HG03025 (cell line): ENCODE measurements at regions not wholly inside any gene's neighbourhood (a gene's known extent, or its start where the extent isn't known, plus 50 kb on each side); places are given as distances from the start of the nearest gene placed in this dataset.

Experiments
- ATAC-seq: cut with Tn5 transposase; IDR thresholded peaks from one replicate; pipeline ENCODE4 v1.9.1; 2021; ENCODE audit warnings: mild to moderate bottlenecking, moderate library complexity; ENCODE audit not compliant: unreplicated experiment, low FRiP score

DNA sequence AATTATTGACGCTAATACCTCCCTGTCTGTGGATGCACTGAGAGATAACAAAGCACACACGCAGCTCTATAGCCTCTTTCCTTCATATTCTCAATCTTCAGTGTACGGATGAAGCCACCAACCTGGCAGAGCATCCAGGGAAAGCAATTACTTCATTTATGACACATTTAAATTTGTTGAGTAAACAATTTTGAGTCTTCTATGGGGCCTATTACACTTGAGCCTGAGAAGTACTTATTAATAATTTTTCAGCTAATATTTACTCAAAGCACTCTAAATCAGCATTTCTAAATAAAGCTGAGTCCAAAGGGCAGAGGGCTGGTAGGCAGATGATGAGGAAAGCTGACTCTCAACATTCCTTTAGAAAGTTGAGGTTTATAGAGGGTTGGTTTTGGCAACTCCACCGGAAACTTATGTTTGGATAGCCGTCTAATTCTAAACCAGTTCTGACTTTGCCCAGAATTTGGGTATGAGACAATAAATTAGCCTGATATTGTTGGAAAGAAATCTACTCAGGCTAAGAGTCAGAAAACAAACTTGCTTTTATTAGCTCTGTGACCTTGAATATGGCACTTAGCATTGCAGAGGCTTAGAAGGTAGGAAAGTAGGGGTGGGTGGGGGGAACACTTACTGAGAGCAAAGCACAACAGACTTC is 643.5 kb downstream of the CDH11 start:
- ATAC-seq, result no peak

DNA sequence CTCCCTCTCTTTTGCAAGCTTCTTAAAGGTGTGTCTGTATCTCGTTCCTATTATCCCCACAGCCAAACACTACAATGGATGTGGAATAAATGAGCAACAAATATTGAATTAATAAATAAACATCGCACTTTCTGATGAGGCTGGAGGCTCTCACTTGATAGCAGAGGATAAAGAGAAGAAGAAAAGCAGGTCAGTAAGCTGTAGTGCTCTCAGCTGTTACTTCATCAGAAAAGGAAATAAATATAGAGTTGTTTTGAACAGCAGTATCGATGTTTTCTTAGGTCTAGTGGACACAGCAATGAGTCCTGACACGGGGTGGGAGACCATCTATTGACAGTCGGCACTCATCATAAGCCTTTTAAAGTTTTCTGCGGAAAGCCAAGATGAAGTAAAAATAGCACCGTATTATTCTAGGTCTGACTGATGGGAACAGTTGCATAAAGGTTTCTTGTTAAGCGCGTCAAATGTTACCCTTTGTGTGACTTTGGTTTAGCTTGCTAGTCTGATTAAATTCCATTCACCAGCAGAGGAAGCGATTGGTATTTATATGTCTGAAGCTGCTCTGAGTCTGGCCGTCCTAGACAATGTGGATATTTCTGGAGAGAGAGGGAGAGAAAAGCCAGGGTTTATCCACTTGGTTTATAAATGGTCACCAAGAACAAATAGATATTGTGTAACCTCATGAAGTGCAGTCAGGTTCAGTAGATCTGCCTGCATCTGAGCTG is 646.1 kb downstream of the CDH11 start:
- no peak for ATAC-seq

DNA sequence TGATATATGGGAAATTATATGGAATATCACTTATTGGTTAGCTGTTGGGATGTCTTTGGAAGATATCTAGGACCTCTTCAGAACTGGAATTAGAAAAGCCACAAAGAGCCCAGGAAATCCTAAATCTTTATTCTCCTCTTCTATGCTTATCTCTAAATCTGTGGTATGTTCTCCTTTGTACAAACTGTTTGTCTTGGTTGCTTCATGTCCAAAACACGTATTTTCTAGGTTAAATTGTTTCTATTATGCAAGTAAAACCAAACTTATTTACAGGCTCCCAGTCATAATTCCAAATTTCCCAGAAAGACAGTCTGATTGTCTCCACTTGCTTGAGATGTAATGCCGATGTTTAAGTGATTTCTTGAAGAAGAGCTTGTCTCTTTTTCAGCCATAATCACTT is 650.9 kb downstream of the CDH11 start:
- no peak for ATAC-seq

DNA sequence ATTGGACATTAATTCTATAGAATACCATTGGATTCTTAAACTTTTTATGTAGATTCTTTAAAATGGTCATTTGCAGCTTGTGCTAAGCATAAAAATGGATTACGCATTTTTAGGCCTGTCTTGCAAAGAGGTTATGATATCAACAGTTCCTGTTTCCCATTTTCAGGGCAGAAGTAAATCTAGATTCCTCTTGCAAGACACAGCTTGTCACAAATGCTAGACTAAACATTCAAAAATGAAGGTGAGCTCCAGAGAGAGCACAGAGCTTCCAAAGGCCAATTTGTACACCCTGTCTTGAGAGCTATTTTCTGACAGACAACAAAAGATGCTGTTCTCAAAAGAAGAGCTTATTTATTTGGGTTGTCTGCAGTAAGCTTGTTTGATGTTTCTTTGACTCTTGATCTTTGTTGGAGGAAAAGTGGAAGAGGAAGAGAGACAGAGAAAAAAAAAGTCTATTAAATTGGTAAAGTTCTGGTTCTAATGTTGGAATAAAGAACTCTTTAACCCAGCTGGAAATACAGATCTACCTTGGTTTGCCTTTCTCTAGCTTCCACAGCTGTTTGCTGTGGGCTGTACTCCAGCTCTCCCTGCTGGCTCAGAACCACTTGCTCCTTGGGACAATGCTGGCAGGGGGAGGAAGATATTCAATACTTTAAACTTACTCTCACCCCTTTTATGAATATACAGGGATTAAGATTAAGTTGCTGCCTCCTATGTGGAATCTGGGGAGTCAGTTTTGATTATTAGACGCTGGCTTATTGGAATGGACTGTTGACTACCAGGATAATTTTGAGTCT is 651.8 kb downstream of the CDH11 start:
- ATAC-seq, result no peak

DNA sequence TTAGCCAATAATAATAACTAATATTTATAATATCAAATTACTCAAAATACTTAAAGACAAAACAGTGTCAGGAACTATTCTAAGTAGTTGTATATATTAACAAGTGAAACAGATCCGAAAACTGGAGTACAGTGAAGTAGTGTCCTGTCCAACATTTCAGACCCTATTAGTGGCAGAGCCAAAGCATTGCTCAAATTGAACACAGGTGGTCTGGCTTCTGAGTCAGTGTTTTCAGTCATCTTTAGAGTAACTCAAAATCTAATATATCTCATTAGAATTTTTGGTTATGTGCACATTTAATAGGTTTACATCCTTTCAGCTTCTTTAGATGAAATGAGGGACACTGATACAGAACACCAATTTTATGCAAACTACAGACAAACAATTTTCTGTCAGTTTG is 652.5 kb downstream of the CDH11 start:
- no peak for ATAC-seq

DNA sequence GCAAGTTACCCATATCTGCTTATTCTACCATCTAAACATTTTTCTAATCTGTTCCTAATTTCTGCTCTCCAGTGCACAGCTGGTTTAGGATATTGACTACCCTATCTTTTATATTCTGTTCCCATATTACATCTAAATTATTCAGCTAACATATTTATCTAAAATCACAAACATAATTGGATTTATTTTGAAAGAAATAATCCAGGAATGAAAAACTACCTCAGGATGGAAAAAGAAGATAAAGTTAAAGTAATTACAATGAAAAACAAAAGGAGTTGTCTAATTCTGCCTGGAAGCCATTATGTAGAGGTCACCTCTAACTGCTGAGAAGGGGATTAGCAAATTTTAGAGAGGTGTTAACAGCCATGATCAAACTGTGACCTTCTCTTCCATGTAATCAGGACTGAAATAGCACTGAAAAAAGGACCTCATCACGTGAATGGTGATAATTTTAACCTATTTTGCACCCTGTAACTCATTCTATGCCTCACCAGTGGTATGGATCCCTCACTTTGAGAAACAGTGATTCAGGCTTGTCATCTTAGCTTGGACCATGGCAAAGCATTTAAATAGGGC is 653.3 kb downstream of the CDH11 start:
- no peak for ATAC-seq

DNA sequence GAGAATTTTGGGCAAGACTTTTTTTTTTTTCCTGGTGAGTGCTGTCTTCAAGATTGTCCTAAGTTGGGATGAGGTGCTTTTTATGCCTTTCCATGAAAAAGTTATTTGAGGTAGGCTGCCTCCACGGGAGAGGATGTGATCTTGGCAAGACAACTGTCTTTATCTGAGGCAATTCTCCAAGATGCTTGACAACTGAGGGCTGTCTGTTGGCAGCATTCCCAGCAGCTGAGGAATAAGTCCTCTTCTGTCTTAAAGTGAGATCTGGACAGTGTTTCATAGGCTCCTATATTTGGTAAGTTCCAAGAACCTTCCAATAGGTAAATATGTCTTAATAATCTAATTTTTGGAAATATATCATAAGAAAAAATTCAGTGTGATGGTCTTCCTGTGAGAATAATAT is 662.0 kb downstream of the CDH11 start:
- ATAC-seq, result no peak

DNA sequence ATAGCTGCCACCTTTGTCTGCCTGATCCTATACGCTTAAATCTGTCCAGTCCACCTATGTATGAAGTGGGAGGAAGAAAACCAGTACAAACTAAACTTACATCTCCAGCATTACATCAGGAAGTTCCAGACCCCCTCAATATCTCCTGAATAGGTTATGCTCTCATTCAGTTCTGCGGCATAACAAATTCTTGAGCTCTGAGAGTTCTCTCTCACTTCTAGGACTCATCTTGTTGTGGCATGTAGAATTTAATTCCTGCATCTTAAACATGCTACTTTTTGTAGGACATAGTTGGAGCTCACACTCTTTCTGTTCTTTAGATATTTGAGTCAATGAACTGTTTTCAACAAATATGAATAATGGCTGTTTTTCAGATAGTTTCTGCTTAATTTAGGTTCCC is 662.5 kb downstream of the CDH11 start:
- no peak for ATAC-seq

DNA sequence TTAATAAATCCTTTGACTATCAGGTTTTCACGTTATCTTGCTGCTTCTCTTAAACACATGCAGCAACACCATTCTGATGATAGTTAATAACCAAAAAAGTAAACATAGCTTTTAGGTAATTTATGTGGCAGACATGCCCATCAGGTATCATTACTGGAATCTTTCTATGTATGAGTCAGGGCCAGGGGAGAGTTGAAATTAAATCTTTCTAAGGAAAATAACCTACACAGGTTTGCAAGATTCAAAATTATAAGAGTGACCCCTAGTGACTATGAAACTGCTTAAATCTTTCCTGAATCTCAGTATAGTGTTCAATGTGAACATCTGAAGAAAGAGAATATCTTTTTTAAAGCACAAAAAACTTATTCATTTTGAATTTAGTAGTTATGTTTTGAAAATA is 666.6 kb downstream of the CDH11 start:
- ATAC-seq, result no peak

DNA sequence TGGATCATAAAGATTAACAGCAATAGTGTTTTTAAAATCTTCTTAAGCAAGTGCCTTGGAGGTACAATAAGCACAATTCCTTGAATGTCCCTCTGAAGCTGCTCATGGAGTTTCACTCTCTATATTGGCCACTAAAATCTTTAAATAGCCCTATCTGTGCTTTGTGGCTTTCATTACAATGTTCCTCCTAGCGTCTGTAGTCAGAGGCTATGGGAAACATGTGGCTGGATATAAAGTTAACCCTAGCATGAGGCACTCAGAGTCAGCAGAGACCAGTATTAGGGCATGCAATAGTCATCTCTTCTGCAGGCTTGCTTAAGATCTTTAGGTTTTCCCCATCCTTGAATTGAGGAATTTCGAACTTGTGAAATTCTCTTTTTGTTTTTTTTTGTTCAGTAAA is 668.2 kb downstream of the CDH11 start:
- ATAC-seq, result no peak

DNA sequence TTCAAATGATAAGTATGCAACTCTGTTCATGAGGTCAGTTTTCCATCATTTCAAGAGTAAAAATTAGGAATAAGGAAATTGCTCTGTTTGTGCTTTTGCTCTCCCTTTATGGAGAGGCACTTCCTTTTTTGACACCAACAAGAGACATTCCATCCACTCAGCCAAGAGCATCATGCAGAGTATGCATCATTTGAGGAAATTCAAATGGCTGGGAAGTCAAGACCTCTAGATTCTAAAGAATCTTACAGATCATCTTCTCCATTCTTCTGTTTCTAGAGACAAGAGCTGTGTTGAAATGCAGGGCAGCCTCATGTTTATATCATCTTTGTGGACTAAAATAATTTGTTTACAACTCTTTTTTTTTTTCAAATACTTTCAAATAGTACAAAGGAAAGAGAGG is 669.4 kb downstream of the CDH11 start:
- no peak for ATAC-seq

DNA sequence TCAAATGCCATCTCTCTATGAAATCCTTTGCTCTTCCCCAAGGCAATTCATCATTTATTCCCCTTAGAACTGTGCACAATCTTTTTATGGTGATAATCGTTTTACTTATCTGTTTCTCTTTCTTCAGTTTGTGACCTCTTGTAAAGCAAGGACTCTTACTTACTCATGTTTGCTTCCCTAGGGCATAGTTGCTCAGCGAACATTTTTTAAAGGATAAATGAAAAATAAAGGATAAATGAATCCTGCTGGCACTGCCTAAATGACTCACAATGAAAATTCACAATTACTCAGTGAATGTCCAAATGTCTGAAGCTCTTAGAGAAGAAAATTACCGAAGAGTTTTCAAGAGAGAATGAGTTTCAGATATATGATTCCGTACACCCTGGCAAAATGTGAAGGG is 671.7 kb downstream of the CDH11 start:
- no peak for ATAC-seq

DNA sequence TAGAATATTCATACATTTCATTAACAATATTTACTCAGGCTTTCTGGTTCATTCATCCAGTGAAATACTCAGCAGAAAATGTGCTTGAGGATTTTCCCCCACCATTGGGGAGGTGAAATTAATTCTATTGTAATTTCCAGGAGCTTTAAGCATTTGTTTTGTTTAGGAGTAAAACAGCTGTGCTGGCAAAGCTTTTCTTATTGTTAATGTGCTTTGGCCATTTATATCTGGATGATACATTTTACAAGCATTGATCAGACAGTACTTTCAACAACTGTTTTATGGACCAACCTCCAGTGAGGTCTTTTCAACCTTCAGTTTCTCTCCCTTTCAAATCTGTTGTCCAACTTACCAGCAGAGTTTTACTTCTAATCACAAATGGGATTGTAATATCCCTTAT is 672.4 kb downstream of the CDH11 start:
- ATAC-seq, result no peak

DNA sequence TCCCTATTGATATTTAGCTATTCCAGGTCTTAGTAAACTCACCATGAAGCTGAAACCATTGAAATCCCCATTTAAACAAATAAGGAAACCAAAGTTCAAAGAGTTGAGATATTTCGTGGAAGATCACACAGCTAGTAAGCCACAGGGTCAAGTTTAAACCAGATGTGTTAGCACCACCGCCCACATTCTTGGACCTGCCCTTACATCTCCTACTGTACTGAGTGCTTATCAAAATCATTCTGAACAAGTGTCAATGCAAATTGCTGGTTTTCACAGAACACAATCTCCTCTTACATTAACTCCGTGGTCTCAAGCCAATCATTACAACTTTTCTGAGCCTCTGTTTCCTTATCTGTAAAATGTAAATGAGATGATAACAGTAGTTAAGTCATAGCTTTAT is 676.2 kb downstream of the CDH11 start:
- ATAC-seq, result no peak

DNA sequence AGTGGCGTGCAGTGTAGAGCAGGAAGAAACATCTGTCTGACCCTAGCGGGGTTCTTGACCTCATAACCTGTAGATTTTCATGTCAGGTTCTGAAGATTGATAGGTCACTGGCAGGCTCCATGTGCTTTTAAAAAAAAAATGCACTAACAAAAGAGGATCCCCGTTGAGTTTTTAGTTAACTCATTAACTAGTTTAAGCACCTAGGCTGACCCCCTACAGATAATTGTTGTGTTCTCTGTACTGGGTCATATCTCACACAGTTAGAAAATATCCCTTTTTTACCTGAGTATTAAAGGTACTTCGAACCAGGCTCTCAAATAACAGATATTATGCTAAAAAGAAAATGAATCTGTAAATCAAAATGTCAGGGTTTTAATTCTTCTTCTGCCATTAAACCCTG is 676.6 kb downstream of the CDH11 start:
- ATAC-seq, result no peak

DNA sequence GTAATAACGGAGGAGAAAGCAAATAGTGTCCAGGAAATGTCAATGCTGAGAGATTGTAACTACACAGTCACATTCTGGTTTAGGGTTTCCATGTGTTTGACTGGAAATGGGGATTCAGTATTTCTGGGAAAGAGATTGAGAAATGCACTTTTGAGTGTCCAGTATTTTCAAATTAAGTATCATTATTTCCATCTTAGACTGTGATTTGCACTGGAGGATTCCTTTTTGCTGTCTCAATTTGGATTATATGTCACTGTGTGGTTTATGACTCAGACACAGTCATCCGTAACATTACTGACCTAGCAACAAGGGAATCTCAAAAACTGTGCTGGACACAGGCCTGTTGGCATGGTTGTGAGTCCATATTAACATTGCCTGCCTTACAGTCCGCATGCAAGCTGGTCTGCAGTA is 681.4 kb downstream of the CDH11 start:
- ATAC-seq, result no peak

DNA sequence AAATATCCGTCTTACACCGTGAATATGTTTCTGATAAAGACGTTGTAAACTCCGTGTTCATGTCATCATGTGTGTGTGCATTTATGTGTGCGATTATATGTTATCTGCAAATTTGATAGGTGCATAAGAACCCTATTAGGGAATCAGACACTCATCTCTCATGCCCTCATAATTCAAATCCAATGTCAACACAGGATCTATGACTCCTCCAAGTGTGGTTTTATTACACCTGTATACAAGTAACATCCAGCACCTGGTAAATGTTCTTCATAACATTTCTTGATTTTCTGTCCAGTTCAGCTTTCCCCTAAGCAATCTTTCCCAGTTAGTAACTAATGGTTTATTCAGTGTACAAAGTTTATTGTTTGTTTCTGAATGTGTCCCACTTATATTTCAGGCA is 681.9 kb downstream of the CDH11 start:
- no peak for ATAC-seq

DNA sequence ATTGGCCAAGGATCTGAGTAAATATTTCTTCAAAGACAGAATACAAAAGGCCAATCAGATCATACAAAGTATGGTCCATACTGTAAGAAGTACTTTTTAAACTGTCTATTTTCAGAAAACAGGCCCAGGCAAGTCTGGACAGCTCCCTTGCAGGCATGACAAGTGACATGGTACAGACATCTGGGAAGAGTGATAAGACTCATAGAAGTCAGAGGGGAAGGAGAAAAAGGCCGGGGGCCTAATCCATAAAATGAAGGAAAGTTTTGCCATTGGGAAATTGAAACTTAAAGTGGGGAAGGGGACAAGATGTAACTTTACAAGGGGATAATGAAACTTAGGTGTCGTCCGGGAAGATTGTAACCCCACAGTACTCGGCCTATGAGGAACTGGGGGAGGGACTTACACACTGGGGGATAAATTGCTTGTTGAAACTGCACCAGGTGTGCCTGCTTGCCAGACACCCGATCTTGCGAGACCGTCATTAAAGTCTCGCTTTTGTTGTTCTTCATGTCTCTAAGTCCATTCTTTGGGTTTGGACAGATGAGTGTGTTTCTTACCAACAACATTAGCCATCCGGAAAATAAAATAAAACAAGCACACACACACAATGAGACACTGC is 684.0 kb downstream of the CDH11 start:
- no peak for ATAC-seq

DNA sequence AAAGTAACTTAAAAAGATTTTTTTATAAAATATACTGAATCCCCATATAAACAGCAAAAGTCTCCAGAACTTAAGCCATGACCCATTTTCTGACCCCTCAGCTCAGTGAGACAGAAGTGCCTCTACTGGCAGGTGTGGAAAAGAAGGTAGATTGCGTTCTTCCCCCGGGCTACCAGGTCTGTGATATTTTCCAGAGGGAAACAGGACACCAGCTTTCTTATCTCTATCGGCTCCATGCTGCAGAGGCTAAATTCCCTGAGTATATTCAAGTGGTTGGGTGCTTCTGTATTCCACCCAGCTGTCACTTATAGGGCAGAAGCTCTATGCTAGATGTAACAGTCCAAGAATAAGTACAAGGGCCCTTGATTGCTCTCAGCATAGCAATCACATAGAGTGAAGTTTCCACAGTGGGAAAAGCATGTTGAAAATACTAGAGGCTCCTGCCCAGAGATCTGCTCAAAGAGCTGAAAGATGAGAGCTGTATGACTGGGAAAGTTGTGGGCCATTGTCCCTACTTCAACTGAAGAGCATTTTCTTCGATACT is 687.3 kb downstream of the CDH11 start:
- ATAC-seq, result no peak

DNA sequence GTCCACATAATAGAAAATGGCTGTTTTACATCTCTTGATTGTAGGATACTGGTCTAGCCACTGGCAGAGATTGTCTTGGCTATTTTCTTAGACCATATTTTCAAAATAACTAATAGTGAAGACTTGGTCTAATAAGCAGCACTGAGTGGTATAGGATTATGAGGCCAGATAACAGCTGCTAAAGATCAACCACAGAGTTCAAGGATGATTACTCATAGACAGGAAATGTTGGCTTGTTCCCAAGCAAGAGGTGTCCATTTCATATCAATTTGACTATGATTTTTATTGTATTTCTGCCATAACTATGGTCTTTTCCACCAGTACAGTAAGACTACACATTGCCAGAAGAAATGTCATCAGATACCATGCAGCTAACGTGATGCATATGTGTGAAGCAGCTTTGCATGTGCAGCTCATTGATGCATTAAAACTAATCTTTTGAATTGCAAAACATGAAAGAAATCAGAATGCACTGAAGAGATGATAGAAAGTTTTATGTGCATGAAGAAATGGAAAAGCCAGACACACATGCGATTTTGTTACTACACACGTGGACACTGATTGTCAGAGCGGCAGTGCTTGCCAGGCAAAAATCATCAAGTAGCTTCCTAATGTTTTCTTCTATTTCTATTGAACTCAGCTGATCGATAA is 693.3 kb downstream of the CDH11 start:
- ATAC-seq, result no peak
